T1000 (cell line): ENCODE measurements at regions not wholly inside any gene's neighbourhood (a gene's known extent, or its start where the extent isn't known, plus 50 kb on each side); places are given as distances from the start of the nearest gene placed in this dataset.
"Not testable (repeated sequence)": the region's sequence is repeated elsewhere in the genome, so short reads cannot be mapped to it uniquely, and the experiment has no call there.

Experiments
- DNase-seq: peaks from one replicate; lab custom pipeline; 2025; ENCODE audit warnings: mixed read lengths; lab: John Stamatoyannopoulos, UW

DNA sequence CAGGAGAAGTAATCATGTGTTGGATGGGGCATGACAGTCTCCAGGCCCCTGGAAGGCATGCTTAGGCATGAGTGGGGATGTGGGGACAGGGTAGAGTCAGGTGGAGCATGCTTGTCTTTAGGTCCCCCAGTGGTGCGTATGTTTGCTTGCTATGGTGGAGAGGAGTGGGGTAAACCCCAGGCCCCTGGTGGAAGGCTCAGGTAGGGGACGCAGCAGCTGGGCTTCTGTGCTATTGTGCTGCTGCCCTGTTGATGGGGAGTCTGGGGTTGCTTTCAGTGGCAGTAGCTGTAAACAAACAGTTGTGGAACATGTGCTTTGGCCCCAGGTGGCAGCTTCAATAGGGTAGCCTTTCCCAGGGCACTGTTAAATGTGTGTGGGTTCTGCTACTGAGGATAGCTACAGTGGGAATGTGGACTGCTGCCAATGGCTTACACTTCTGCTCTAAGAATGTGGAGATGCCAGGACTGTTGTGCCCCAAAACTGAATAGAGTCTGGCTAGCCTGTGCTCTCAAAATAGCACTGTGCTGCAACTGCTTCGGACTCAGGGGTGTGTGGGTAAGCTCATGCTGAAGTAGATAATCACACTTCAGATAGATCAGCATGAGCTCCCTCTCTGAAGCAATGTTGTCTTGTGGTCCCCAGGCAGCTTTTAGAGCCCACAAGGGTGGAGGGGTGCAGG lies 1257.3 kb downstream of the DIAPH3 start:
- no peak for DNase-seq

DNA sequence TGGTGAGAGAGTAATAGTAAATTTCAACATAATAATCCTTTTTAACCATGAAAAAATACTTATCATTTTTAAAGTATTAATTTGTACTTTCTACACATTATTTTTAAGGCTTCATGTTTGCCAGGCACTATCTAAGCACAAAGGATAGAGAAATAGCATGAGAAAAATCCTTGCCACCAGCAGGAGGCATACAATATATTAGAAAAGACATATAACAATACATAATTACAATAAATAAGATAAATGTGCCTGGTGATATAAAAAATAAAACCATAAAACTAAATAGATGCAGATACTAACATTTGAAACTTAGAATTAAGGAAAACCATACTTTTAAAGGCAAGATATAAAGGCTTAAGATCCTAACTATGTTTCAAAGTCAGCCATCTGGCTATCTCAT lies 1256.4 kb downstream of the DIAPH3 start:
- DNase-seq = no peak

DNA sequence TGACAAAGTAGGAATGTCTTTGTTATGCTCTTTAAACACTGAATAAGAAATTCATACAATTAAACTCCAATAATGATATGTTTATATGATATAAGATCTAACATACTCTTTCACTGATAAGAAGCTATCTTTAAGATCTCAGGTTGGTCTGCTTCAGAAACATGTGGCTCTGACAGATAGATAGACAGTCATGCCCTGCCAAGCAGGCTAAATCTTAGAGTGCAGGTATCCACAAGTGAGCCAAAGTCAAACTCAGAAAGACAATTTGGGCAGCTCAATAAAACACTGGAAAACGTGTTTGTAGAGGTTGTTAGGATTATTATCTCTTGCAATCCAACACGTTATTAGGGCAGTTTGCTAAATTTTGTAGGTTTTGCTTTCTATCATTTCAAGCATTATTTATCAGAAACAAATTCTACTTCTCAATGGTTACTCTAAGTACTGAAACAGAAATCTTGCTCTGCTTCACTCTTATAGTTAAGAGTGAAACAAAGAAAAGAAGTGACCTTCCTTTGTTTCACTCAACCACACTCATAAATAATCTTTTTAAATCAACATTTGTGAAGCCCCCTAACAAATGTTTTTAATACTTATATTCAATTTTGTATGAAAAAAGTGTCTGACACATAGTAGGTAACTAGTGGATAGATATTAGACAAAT lies 1255.6 kb downstream of the DIAPH3 start:
- no peak for DNase-seq

DNA sequence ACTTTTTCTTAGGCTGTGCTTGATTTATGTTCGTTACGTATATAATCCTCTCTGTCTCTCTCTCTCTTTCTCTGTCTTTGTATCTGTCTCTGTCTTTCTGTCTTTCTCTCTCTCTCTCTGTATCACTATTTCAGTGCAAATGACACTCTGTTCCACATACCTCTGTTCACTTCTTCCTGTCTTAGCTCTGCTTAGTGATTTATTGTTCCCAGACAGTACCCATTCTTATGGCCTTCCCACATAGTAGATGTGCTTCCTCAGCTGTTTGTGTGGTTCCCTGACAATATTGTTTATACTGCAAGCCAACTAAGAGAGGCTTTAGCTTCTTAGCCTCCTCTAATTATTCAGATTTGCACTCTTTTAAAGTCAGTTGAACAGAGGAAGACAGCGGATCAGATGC lies 1244.2 kb downstream of the DIAPH3 start:
- DNase-seq = no peak

DNA sequence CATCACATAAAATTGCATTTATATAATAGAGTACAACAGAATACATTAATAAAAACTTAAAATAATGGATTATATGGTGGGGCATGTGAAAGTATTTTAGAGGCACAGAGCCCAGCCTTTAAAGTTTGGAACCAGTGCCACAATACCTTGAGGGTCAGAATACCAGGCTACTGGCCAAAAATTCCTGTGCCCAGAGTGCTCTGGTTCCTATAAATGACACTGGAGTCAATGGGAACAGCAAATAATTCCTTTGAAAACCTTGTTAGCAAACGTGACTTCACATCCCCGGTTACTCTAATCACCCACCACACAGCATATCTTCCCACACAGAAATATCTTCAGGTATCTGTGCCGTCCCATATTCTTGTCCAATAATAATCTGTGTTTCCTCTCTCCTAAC lies 1242.6 kb downstream of the DIAPH3 start:
- no peak for DNase-seq

DNA sequence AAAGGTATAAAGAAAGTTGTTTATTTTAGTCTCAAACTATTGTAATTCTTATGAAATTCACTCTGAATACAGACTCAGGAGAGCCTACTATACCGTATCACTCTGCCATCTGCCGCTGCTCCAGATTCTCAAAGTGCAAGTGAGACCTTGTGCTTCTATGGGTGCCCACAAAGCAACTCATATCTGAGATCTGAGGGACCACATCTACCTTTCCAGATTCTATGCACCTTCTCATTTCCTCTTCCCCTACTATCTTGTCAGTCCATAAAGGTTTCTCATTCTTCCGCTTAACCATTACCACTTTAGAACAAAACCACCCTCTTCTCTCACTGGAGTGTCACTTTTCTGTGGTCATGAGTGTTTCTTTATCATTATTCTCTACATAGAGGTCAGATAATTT lies 1236.9 kb downstream of the DIAPH3 start:
- no peak for DNase-seq

DNA sequence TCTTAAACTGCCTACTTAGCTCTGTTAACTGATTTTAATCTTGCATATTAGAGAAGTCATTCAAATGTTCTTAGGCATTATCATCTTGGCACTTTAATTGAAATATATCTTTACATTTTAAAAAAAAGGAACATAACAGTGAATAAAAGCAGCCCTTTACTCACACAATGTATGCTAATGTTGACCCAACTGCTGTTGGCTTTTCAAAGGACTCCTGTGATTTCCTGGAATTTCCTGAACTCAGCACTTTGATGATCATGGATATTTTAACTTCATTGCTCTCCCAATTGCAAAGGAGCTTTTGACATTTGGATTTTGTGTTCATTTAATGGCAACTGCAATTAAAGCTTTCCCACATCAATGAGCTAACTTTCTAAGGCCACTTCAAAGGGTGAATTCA lies 1230.3 kb downstream of the DIAPH3 start:
- DNase-seq = no peak

DNA sequence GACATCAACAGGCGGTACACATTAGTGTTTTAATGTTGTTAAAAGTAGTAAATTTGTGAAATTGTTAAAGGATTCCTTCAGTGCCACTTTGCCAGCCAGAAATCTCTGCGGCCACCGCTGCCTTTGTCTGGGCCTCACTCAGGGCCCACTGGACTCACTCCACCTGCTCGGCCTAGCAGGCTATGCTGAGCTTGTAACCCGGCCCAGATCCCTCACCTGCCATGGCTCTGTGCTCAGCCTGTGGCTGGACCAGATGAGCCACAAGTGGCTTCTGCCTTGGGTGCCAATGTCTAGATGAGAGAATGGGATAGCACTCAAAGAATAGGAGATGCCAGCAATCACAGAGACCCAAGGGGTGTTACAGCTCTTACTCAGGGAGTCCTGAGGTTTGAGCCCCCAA lies 1228.0 kb downstream of the DIAPH3 start:
- no peak for DNase-seq

DNA sequence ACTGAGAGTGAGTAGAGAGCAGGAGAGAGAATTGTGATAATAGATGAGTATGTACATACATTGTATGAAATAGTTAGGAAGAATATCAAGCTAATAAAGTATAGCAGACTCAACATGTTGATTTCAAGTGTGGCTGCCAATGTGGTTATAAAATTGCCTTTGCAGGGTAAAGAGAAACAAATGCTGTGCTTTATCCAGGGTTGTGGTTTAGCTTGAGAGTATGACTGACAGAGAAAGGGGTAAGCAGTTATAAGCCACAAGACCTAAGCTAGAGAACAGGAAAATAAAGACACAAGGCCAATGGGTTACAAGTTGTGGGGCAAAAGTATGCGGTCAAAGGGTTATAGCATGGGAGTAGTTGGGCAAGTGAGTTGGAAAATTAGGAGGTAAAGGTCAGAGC lies 1217.5 kb downstream of the DIAPH3 start:
- DNase-seq = no peak

DNA sequence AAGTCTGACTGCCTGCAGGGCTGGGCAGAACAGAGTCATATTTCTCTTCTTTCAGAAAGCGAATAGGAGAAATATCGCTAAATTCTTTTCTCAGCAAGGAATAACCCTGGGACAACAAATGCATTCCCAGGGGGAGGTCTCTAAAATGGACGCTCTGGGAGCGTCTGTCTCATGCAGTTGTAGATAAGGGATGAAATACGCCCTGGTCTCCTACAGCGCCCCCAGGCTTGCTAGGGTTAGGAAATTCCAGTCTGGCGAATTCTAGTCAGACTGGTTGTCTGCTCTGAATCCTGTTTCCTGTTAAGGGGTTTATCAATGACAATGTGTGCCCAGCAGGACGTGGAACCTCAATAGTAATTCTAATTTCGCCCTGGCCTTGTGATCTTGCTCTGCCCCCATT lies 1214.1 kb downstream of the DIAPH3 start:
- DNase-seq = no peak

DNA sequence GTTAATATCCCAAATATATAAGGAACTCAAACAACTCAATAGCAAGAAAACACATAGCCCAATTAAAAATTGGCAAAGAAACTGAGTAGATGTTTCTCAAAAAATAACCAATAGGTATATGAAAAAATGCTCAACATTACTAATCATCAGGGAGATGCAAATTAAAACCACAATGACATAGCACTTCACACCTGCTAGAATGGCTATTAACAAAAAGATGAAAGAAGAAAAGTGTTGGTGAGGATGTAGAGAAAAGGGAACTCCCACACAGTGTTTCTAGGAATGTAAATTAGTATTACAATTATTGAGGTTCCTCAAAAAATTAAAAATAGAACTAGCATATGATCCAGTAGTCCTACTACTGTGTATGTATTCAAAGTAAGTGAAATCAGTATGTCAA lies 1212.8 kb downstream of the DIAPH3 start:
- DNase-seq = no peak

DNA sequence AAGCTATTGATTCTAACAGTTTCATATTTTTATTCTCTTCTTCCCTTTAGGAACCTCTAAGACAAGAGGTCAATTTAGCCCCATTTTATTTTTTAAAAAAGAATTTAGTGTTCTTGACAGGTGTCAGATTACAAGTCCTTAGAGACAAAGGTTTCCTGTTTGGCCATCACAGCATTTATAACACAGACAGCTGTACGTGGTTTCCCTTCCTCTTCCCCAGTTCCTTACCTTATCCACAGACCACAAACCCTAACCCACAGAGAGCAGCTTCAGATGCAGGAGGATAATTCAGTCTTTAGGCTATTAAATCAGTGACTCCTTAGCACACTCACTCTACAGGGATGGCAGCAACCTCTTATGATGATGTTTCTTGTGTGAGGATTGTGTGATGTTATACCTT lies 1210.1 kb downstream of the DIAPH3 start:
- no peak for DNase-seq

DNA sequence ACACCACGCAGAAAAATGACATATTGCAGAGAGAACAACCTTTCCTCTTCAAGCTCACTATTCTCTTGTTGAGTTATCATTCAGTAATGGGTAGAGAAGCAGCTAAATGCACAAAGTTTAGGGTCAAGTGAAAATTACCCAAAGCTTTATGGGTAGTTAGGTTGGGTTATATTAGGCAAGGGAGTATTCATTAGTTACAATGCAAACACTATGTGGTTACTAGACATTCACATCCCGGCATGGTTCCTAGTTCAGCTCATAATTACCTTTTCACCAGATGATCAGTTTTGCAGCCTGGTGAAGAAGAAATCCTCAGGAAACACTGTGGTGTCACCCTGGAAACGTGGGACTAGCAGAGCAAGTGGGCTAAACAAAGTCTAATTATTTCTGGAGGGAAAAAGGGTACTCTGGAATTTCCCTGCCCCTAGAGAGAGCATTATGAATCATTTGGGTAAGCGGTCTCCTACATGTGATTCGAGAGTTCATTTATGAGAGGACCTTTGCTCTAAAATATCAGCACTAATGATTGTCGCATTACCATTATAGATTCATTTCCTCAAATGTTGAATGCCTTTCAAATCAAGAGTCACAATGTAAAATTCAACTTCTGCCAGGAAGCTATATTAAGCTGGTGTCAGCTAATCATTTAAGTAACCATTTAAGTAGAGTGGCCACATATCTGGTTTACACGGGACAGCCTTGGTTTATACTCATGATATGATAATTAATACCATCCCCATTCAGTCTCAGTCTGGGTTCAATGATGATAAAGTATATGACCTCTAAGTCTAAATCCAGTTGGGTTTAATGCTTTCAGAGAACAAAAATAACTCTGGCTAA lies 1208.0 kb downstream of the DIAPH3 start:
- DNase-seq = no peak

DNA sequence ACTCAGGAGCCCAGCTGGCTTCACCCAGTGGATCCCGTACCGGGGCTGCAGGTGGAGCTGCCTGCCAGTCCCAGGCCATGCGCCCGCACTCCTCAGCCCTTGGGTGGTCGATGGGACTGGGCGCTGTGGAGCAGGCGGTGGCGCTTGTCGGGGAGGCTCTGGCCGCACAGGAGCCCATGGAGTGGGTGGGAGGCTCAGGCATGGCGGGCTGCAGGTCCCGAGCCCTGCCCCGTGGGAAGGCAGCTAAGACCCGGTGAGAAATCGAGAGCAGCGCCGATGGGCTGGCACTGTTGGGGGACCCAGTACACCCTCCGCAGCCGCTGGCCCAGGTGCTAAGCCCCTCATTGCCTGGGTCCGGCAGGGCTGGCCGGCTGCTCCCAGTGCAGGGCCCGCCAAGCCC lies 1205.6 kb downstream of the DIAPH3 start:
- not testable (repeated sequence) for DNase-seq

DNA sequence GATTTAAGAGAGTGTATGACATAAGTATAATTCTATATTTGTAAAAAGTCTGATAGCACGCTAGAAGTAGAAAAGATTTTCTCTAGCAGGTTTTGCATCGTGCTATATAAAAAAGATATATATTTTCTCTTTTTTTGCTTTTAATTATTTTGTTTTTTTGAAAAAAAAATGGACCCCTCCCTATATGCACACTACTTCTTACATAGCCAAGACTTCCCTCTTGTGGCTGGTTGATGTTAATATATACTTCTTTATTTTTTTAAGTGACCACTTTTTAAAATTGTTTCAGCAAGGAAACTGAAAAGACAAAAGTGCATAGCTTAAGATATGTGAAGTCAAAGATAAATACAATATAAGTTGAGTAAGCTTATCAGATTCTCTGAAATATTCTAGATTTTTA lies 1202.8 kb downstream of the DIAPH3 start:
- DNase-seq = no peak

DNA sequence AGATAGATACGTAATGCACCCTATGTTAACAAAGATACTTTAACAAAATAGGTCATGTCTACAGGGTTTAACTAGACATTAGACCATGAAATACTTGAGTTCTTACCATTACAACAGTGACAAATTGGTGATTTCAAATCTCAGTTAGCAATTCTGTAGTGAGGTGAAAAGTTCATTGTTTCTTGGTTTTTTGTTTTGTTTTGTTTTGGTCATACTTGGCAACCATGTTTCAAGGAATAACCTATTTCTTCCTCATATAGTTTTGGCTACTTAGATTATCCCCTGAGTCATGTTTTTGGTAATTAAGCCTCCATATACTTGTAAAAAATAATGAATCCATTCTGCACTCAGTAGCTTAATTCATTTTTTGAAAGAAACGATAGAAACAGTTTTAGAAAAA lies 1200.4 kb downstream of the DIAPH3 start:
- no peak for DNase-seq

DNA sequence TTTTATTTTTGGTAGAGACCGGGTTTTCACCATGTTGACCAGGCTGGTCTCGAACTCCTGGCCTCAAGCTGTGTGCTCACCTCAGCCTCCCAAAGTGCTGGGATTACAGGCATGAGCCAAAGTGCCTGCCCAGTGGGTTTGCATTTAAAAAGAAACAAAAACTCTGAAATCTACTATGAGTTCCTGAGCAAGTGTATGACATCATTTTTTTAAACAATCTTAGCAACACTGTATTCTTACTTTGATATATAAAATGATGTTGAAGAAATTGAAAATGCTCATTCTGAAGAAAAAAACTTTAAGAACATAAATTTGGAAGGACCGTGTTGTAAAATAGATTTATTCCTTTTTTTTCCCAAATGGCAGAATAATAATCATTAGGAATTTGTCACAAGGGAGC lies 1199.7 kb downstream of the DIAPH3 start:
- DNase-seq = no peak

DNA sequence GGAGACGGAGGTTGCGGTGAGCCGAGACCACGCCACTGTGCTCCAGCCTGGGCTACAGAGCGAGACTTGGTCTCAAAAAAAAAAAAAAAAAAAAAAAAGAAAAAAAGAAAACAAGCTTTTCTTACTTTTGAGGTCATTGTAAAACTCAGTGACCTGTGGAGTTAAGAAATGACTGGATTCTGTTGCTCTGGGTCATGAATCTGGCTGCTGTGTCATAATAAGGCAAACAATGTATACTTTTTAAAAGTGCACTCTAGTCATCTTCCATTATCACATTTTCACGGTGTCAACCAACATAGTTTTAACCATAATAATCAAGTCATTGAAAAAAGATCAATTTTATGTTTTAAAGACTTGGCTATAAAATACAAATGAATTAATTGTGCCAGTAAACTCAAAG lies 1186.6 kb downstream of the DIAPH3 start:
- no peak for DNase-seq

DNA sequence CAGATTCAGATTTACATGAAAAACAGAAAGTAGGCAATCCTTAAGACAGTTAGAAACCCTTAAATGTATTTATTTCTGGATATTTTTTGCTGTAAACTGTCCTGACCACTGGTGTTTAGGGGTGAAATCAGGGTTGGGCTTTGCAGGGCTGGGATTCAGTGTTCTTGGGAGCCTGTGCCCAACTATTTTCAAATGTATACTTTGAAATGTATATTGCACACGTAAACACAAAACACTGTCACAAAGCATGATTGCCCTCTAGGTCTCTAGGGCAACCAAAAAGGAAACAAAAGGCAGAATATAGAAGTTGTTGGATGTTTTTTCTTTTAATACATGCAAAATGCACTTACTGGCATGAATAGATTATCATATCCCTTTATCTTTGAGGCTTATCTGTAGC lies 1185.4 kb downstream of the DIAPH3 start:
- DNase-seq = no peak

DNA sequence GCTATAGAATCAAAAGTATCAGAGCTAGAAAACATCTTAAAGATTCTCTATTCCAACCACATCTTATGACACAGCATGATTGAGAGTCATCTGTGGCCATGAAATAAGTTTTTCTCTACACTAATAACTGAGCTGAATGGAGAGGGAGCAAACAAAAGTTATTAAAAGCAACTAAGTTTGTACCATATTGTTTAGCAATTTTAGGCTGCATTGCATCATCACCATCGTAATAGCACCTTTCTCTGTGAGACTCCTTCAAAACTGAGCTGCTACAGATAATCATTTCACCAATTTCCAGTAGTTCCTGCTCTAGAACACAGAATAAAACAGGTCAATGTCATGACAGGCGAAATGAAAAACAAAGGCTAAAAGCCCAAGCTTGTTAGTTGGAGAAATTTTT lies 1183.9 kb downstream of the DIAPH3 start:
- no peak for DNase-seq

DNA sequence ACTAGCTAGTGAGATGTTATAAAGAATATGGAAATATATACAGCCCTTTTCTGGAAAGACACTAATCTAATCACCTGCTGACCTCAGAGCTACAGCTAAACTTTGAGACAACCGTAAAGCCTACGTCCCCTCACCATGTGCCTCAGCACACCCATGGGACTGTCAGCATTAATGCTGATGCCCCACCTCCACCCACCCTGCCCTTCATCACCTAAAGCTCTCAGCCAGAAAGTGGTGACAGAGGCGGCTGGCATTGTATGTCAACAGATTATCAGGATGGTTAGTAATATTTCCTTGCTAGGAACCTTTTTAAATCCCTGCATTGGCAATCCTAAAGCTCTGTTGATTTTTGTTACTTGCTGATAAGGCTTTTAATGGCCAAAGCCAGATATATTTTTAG lies 1177.9 kb downstream of the DIAPH3 start:
- DNase-seq = no peak

DNA sequence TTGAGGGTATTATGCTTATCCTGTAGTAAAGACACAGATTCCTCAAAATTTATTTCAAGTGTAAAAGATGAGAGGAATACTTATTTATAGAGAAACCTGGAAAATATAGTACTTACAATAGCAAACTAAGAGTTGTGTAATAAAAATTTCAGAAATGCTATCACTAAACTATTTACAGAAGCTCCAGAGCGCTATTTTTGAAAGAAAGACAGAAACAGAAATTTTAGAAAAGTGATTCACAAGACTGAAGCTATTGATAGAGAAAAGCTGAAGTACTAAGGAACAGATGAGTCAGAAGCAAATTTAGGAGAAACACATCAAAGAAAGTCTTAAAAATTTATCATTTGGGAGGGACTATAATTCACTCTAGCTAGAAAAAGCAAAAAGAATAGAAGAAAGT lies 1174.2 kb downstream of the DIAPH3 start:
- no peak for DNase-seq

DNA sequence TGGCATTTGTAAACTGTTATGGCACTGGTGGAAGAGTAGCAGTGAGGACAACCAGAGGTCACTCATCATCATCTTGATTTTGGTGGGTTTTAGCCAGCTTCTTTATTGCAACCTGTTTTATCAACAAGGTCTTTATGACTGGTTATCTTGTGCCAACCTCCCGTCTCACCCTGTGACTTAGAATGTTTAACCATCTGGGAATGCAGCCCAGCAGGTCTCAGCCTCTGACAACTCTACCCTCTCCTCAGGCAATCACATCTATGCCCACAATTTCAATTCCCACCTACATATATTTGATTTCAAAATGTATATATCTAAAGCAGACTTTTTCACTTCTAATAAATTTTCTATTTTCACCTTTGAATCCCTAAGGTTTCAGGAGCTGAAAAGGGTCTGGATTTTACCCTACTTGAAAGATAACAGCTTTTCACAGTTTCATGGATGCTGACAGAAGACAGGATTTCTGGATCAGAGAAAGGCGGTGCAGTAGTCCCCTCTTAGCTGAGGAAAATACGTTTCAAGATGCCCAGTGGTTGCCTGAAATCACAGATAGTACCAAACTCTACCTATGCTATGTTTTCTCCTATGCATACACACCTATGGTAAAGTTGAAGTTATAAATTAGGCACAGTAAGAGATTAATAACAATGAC lies 1171.8 kb downstream of the DIAPH3 start:
- no peak for DNase-seq
